Fibroblast of lung (primary cell): ENCODE measurements at regions not wholly inside any gene's neighbourhood (a gene's known extent, or its start where the extent isn't known, plus 50 kb on each side); places are given as distances from the start of the nearest gene placed in this dataset.
"Not testable (repeated sequence)": the region's sequence is repeated elsewhere in the genome, so short reads cannot be mapped to it uniquely, and the experiment has no call there.

Experiments used
- DNase-seq, 2 donors: peaks; one replicate each; pipeline versions ENCODE4 v3.0.0 to v3.0.0-alpha.2; 2010; ENCODE audit warnings: low read depth in 2 of 2
- H2AFZ ChIP-seq: 2 replicates; pipeline ENCODE4 v1.5.1; 2012; ENCODE audit warnings: low read length, control low read depth, inconsistent platforms
- H3K27ac ChIP-seq: 2 replicates; pipeline ENCODE4 v1.5.1; 2011; ENCODE audit warnings: low read length, control low read depth; ENCODE audit not compliant: insufficient read depth
- H3K27me3 ChIP-seq: 2 replicates; pipeline ENCODE4 v1.5.1; 2011; ENCODE audit warnings: mild to moderate bottlenecking, low read length; ENCODE audit not compliant: control insufficient read depth, insufficient read depth
- H3K36me3 ChIP-seq: 2 replicates; pipeline ENCODE4 v1.5.1; 2011; ENCODE audit warnings: low read length; ENCODE audit not compliant: control insufficient read depth, insufficient read depth
- H3K4me1 ChIP-seq: 2 replicates; pipeline ENCODE4 v1.5.1; 2011; ENCODE audit warnings: low read length; ENCODE audit not compliant: control insufficient read depth, insufficient read depth; ENCODE audit errors: extremely low read depth
- H3K4me2 ChIP-seq: 2 replicates; pipeline ENCODE4 v1.5.1; 2011; ENCODE audit warnings: low read length, control low read depth; ENCODE audit not compliant: insufficient read depth; ENCODE audit errors: extremely low read depth
- H3K4me3 ChIP-seq, 4 experiments: fragments of 200-600 bp in 1 of 4; sonication (generic) in 1 of 4; replicated peaks in 1 of 4; 2 replicates each; pipeline ENCODE4 v1.5.1; 2011 to 2016; ENCODE audit warnings: low read length in 4 of 4, low read depth in 3 of 4, mild to moderate bottlenecking in 3 of 4, control low read depth in 2 of 4, inconsistent platforms in 1 of 4, mixed read lengths in 1 of 4; ENCODE audit not compliant: insufficient read depth in 1 of 4; ENCODE audit errors: control extremely low read depth in 1 of 4
- H3K79me2 ChIP-seq: 2 replicates; pipeline ENCODE4 v1.5.1; 2012; ENCODE audit warnings: mild to moderate bottlenecking, low read length, inconsistent platforms; ENCODE audit not compliant: control insufficient read depth, insufficient read depth
- H3K9ac ChIP-seq: 2 replicates; pipeline ENCODE4 v1.5.1; 2011; ENCODE audit warnings: mild to moderate bottlenecking, low read length, control low read depth; ENCODE audit not compliant: insufficient read depth
- H3K9me3 ChIP-seq: 2 replicates; pipeline ENCODE4 v1.5.1; 2012; ENCODE audit warnings: low read depth, low read length; ENCODE audit not compliant: control insufficient read depth, insufficient read depth
- H4K20me1 ChIP-seq: 2 replicates; pipeline ENCODE4 v1.5.1; 2011; ENCODE audit warnings: low read length; ENCODE audit not compliant: control insufficient read depth, insufficient read depth; ENCODE audit errors: extremely low read depth
- EZH2 ChIP-seq: IDR thresholded peaks from 2 replicates; pipeline ENCODE4 v1.5.1; 2012; ENCODE audit warnings: low read length, control low read depth, mild to moderate bottlenecking; ENCODE audit errors: missing control alignments
- TF ChIP-seq, protein P1 (sequence below), 2 donors: IDR thresholded peaks in 1 of 2; conservative IDR thresholded peaks in 1 of 2; 1 replicate in 1 of 2; 2 replicates in 1 of 2; pipeline ENCODE4 v1.5.1; 2011 to 2012; ENCODE audit warnings: low read length in 2 of 2, control low read depth in 1 of 2, inconsistent platforms in 1 of 2, low read depth in 1 of 2, mild to moderate bottlenecking in 1 of 2

- Histone ChIP-seq H3K9me3 (no peaks in the 10 kb centered on the region), H3K79me2 (no peaks in the 10 kb centered on the region), H3K4me1 (no peaks in the 10 kb centered on the region), H3K36me3 (no peaks in the 10 kb centered on the region), H3K9ac (no peak overlapping the region), H3K4me3 (no peak overlapping the region), H3K27ac (no peak overlapping the region), H3K27me3 (no peaks in the 10 kb centered on the region), H4K20me1 (no peaks in the 10 kb centered on the region), H2AFZ (no peak overlapping the region), H3K4me2 (no peak overlapping the region)
- TF ChIP-seq, protein P1, sequence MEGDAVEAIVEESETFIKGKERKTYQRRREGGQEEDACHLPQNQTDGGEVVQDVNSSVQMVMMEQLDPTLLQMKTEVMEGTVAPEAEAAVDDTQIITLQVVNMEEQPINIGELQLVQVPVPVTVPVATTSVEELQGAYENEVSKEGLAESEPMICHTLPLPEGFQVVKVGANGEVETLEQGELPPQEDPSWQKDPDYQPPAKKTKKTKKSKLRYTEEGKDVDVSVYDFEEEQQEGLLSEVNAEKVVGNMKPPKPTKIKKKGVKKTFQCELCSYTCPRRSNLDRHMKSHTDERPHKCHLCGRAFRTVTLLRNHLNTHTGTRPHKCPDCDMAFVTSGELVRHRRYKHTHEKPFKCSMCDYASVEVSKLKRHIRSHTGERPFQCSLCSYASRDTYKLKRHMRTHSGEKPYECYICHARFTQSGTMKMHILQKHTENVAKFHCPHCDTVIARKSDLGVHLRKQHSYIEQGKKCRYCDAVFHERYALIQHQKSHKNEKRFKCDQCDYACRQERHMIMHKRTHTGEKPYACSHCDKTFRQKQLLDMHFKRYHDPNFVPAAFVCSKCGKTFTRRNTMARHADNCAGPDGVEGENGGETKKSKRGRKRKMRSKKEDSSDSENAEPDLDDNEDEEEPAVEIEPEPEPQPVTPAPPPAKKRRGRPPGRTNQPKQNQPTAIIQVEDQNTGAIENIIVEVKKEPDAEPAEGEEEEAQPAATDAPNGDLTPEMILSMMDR (conservative IDR thresholded peaks at IDR 0.05 in 1 of 2, IDR thresholded peaks at IDR 0.05 in 1 of 2; ENCODE audit: low read depth in 1 of 2, low read length in 2 of 2) = no peak
- no peak for TF ChIP-seq EZH2
- peak in 1 of 2 donors; percentile 12 for DNase-seq
Observed at GRCh38 chrX:82412858-82413257, 1095.2 kb upstream of the POU3F4 start.

GRCh38 chrX:82442281-82442680 lies 1065.8 kb upstream of the POU3F4 start:
- no peak overlapping the region for H3K4me3 ChIP-seq
- no peaks in the 10 kb centered on the region for H3K27me3 ChIP-seq
- no peak overlapping the region for H2AFZ ChIP-seq
- TF ChIP-seq, protein P1 (conservative IDR thresholded peaks at IDR 0.05 in 1 of 2, IDR thresholded peaks at IDR 0.05 in 1 of 2; ENCODE audit: low read depth in 1 of 2, low read length in 2 of 2) = no peak
- TF ChIP-seq EZH2 = no peak
- no peak for DNase-seq
- H4K20me1 ChIP-seq = no peaks in the 10 kb centered on the region
- H3K4me2 ChIP-seq = no peak overlapping the region
- H3K4me1 ChIP-seq = no peaks in the 10 kb centered on the region
- H3K27ac ChIP-seq = no peak overlapping the region
- no peak overlapping the region for H3K9ac ChIP-seq
- H3K9me3 ChIP-seq = no peaks in the 10 kb centered on the region
- no peaks in the 10 kb centered on the region for H3K79me2 ChIP-seq
- no peaks in the 10 kb centered on the region for H3K36me3 ChIP-seq

- Histone ChIP-seq H3K9me3 (no peaks in the 10 kb centered on the region), H3K27ac (no peak overlapping the region), H2AFZ (no peak overlapping the region), H3K27me3 (no peaks in the 10 kb centered on the region), H3K4me3 (no peak overlapping the region), H3K9ac (no peak overlapping the region), H3K36me3 (no peaks in the 10 kb centered on the region), H3K79me2 (no peaks in the 10 kb centered on the region), H4K20me1 (no peaks in the 10 kb centered on the region), H3K4me2 (no peak overlapping the region), H3K4me1 (no peaks in the 10 kb centered on the region)
- TF ChIP-seq, protein P1 (conservative IDR thresholded peaks at IDR 0.05 in 1 of 2, IDR thresholded peaks at IDR 0.05 in 1 of 2; ENCODE audit: low read depth in 1 of 2, low read length in 2 of 2) = no peak
- no peak for TF ChIP-seq EZH2
- DNase-seq = no peak
Observed at GRCh38 chrX:82451725-82452124, 1056.4 kb upstream of the POU3F4 start.

DNA sequence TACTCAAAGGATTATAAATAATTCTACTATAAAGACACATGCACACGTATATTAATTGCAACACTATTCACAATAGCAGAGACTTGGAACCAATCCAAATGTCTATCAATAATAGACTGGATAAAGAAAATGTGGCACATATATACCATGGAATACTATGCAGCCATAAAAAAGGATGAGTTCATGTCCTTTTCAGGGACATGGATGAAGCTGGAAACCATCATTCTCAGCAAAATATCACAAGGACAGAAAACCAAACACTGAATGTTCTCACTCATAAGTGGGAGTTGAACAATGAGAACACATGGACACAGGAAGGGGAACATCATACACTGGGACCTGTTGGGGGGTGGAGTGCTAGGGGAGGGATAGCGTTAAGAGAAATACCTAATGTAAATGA lies 1052.2 kb upstream of the POU3F4 start:
- not testable (repeated sequence) for H4K20me1 ChIP-seq, H2AFZ ChIP-seq, H3K4me2 ChIP-seq, DNase-seq, H3K27ac ChIP-seq, H3K36me3 ChIP-seq, H3K79me2 ChIP-seq, H3K4me1 ChIP-seq, H3K27me3 ChIP-seq, H3K4me3 ChIP-seq, H3K9ac ChIP-seq, H3K9me3 ChIP-seq
